ENCODE measurements at regions not wholly inside any gene's neighbourhood (a gene's known extent, or its start where the extent isn't known, plus 50 kb on each side); places are given as distances from the start of the nearest gene placed in this dataset.
A peak's percentile ranks its signal among the peaks of the same experiment; 100 is the strongest.

- Histone ChIP-seq H3K27ac (no peak overlapping the region), H3K4me3 (no peak overlapping the region), H3K36me3 (no peaks in the 10 kb centered on the region), H3K9me3 (ENCODE audit: low read depth) (no peaks in the 10 kb centered on the region), H3K4me1 (ENCODE audit: low read depth) (peaks cover 12% of the 10 kb centered on the region), H3K27me3 (no peaks in the 10 kb centered on the region)
- DNase-seq (ENCODE audit: low read depth in 1 of 2, low spot score in 1 of 2): no peak
- no peak for TF ChIP-seq CTCF (IDR thresholded peaks at IDR 0.05; ENCODE audit: low read depth, low read length)
Measured at GRCh38 chr13:74084375-74084935, 49.7 kb downstream of the KLF12 start.

GRCh38 chr13:74082741-74083160 is 51.5 kb downstream of the KLF12 start:
- Histone ChIP-seq H3K4me1 (ENCODE audit: low read depth) (peaks cover 2% of the 10 kb centered on the region), H3K4me3 (no peak overlapping the region), H3K27ac (no peak overlapping the region), H3K36me3 (no peaks in the 10 kb centered on the region), H3K27me3 (no peaks in the 10 kb centered on the region), H3K9me3 (ENCODE audit: low read depth) (no peaks in the 10 kb centered on the region)
- DNase-seq (ENCODE audit: low read depth in 1 of 2, low spot score in 1 of 2): no peak
- no peak for TF ChIP-seq CTCF (IDR thresholded peaks at IDR 0.05; ENCODE audit: low read depth, low read length)

DNA sequence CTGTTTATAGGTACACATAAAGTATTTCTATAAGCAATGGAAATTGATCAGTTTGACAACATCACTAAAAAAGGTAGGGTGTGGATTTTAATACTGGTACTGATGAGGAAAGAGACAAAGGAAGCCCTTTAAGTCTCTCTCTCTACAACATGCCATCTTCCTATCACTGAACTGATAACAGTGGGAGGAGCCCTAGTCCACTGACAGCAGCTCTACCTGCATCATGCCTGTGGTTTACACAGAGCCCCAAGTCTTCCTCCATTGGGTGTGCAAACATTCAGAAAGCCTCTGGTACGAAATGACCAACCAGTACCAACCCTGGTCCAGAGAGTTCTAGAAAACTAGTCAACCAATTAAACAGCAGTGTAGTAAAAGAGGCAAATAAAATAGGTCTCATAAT is 53.4 kb downstream of the KLF12 start:
- TF ChIP-seq CTCF (IDR thresholded peaks at IDR 0.05; ENCODE audit: low read depth, low read length): no peak
- no peak for DNase-seq (ENCODE audit: low read depth in 1 of 2, low spot score in 1 of 2)
- Histone ChIP-seq H3K9me3 (ENCODE audit: low read depth) (no peaks in the 10 kb centered on the region), H3K27ac (no peak overlapping the region), H3K36me3 (no peaks in the 10 kb centered on the region), H3K4me3 (no peak overlapping the region), H3K4me1 (ENCODE audit: low read depth) (no peaks in the 10 kb centered on the region), H3K27me3 (no peaks in the 10 kb centered on the region)

- Histone ChIP-seq H3K27me3 (no peaks in the 10 kb centered on the region), H3K9me3 (ENCODE audit: low read depth) (no peaks in the 10 kb centered on the region), H3K27ac (no peak overlapping the region), H3K4me1 (ENCODE audit: low read depth) (no peaks in the 10 kb centered on the region), H3K4me3 (no peak overlapping the region), H3K36me3 (no peaks in the 10 kb centered on the region)
- TF ChIP-seq CTCF (IDR thresholded peaks at IDR 0.05; ENCODE audit: low read depth, low read length): no peak
- DNase-seq (ENCODE audit: low read depth in 1 of 2, low spot score in 1 of 2): peak in 1 of 2 donors; percentile 36
Measured at GRCh38 chr13:74077792-74078191, 56.4 kb downstream of the KLF12 start.

GRCh38 chr13:74077375-74077774 is 56.8 kb downstream of the KLF12 start:
- Histone ChIP-seq H3K4me3 (no peak overlapping the region), H3K27me3 (no peaks in the 10 kb centered on the region), H3K9me3 (ENCODE audit: low read depth) (no peaks in the 10 kb centered on the region), H3K36me3 (no peaks in the 10 kb centered on the region), H3K4me1 (ENCODE audit: low read depth) (no peaks in the 10 kb centered on the region), H3K27ac (no peak overlapping the region)
- TF ChIP-seq CTCF (IDR thresholded peaks at IDR 0.05; ENCODE audit: low read depth, low read length): no peak
- DNase-seq (ENCODE audit: low read depth in 1 of 2, low spot score in 1 of 2): no peak

GRCh38 chr13:74074723-74075122 is 59.5 kb downstream of the KLF12 start:
- peak in 1 of 2 donors; percentile 43 for DNase-seq (ENCODE audit: low read depth in 1 of 2, low spot score in 1 of 2)
- no peak overlapping the region for H3K27ac ChIP-seq
- TF ChIP-seq CTCF (IDR thresholded peaks at IDR 0.05; ENCODE audit: low read depth, low read length): no peak

More at GRCh38 chr13:74074723-74075122, 59.5 kb downstream of the KLF12 start:
- no peak overlapping the region for H3K4me3 ChIP-seq
- no peaks in the 10 kb centered on the region for H3K36me3 ChIP-seq
- no peaks in the 10 kb centered on the region for H3K27me3 ChIP-seq
- H3K4me1 ChIP-seq (ENCODE audit: low read depth): no peaks in the 10 kb centered on the region
- no peaks in the 10 kb centered on the region for H3K9me3 ChIP-seq (ENCODE audit: low read depth)

Measured in cardiac muscle cell (in vitro differentiated cells and primary cell).